ENCODE measurements at regions not wholly inside any gene's neighbourhood (a gene's known extent, or its start where the extent isn't known, plus 50 kb on each side); places are given as distances from the start of the nearest gene placed in this dataset.
"Not testable (repeated sequence)": the region's sequence is repeated elsewhere in the genome, so short reads cannot be mapped to it uniquely, and the experiment has no call there.

- DNase-seq (ENCODE audit: low read depth in 2 of 2) = no peak
Measured at GRCh38 chr1:30460661-30461060, 262.7 kb downstream of the MATN1 start.

- DNase-seq (ENCODE audit: low read depth in 2 of 2) = not testable (repeated sequence)
Measured at GRCh38 chr1:30458730-30459485, 264.5 kb downstream of the MATN1 start.

- no peak for DNase-seq (ENCODE audit: low read depth in 2 of 2)
Measured at GRCh38 chr1:30452925-30453324, 270.5 kb downstream of the MATN1 start.

GRCh38 chr1:30452170-30452569 is 271.2 kb downstream of the MATN1 start:
- no peak for DNase-seq (ENCODE audit: low read depth in 2 of 2)

GRCh38 chr1:30451532-30452125 is 271.8 kb downstream of the MATN1 start:
- DNase-seq (ENCODE audit: low read depth in 2 of 2) = no peak

- no peak for DNase-seq (ENCODE audit: low read depth in 2 of 2)
Measured at GRCh38 chr1:30450818-30451233, 272.6 kb downstream of the MATN1 start.

- no peak for DNase-seq (ENCODE audit: low read depth in 2 of 2)
Measured at GRCh38 chr1:30450148-30450817, 273.1 kb downstream of the MATN1 start.

GRCh38 chr1:30449428-30450147 is 273.8 kb downstream of the MATN1 start:
- no peak for DNase-seq (ENCODE audit: low read depth in 2 of 2)

- DNase-seq (ENCODE audit: low read depth in 2 of 2) = no peak
Measured at GRCh38 chr1:30449003-30449402, 274.4 kb downstream of the MATN1 start.

- DNase-seq (ENCODE audit: low read depth in 2 of 2) = no peak
Measured at GRCh38 chr1:30447701-30448100, 275.7 kb downstream of the MATN1 start.

GRCh38 chr1:30447080-30447479 is 276.3 kb downstream of the MATN1 start:
- no peak for DNase-seq (ENCODE audit: low read depth in 2 of 2)

- DNase-seq (ENCODE audit: low read depth in 2 of 2) = no peak
Measured at GRCh38 chr1:30446508-30446907, 276.9 kb downstream of the MATN1 start.

GRCh38 chr1:30446095-30446494 is 277.3 kb downstream of the MATN1 start:
- DNase-seq (ENCODE audit: low read depth in 2 of 2) = no peak

- no peak for DNase-seq (ENCODE audit: low read depth in 2 of 2)
Measured at GRCh38 chr1:30445449-30445848, 277.9 kb downstream of the MATN1 start.

- no peak for DNase-seq (ENCODE audit: low read depth in 2 of 2)
Measured at GRCh38 chr1:30444850-30445249, 278.5 kb downstream of the MATN1 start.

- no peak for DNase-seq (ENCODE audit: low read depth in 2 of 2)
Measured at GRCh38 chr1:30444401-30444800, 279.0 kb downstream of the MATN1 start.

- not testable (repeated sequence) for DNase-seq (ENCODE audit: low read depth in 2 of 2)
Measured at GRCh38 chr1:30438274-30438673, 285.1 kb downstream of the MATN1 start.

GRCh38 chr1:30437059-30437576 is 286.3 kb downstream of the MATN1 start:
- no peak for DNase-seq (ENCODE audit: low read depth in 2 of 2)

GRCh38 chr1:30427545-30427944 is 295.8 kb downstream of the MATN1 start:
- DNase-seq (ENCODE audit: low read depth in 2 of 2) = no peak

GRCh38 chr1:30425046-30425445 is 298.3 kb downstream of the MATN1 start:
- DNase-seq (ENCODE audit: low read depth in 2 of 2) = no peak

GRCh38 chr1:30423570-30423969 is 299.8 kb downstream of the MATN1 start:
- no peak for DNase-seq (ENCODE audit: low read depth in 2 of 2)

GRCh38 chr1:30422251-30422650 is 301.1 kb downstream of the MATN1 start:
- DNase-seq (ENCODE audit: low read depth in 2 of 2) = no peak
